GM06990 (cell line): ENCODE measurements at regions not wholly inside any gene's neighbourhood (a gene's known extent, or its start where the extent isn't known, plus 50 kb on each side); places are given as distances from the start of the nearest gene placed in this dataset.

ENCODE experiments used
- DNase-seq: peaks from one replicate; pipeline ENCODE4 v3.0.0-alpha.2; 2011; ENCODE audit not compliant: insufficient read length; ENCODE audit errors: extremely low read depth
- H3K27me3 ChIP-seq: replicated peaks from 2 replicates; pipeline ENCODE4 v1.6.0; 2011; ENCODE audit warnings: low read length; ENCODE audit not compliant: control insufficient read depth, insufficient read depth
- H3K36me3 ChIP-seq: 2 replicates; pipeline ENCODE4 v1.5.1; 2011; ENCODE audit warnings: low read length; ENCODE audit not compliant: control insufficient read depth, insufficient read depth
- H3K4me3 ChIP-seq: replicated peaks from 2 replicates; pipeline ENCODE4 v1.5.1; 2011; ENCODE audit warnings: low read depth, mild to moderate bottlenecking, control low read depth, low read length
- TF ChIP-seq, protein P1 (sequence below): IDR thresholded peaks from 2 replicates; pipeline ENCODE4 v1.5.1; 2011; ENCODE audit warnings: low read length, control low read depth, mild to moderate bottlenecking, inconsistent platforms; ENCODE audit not compliant: insufficient read depth, poor library complexity, severe bottlenecking

DNA sequence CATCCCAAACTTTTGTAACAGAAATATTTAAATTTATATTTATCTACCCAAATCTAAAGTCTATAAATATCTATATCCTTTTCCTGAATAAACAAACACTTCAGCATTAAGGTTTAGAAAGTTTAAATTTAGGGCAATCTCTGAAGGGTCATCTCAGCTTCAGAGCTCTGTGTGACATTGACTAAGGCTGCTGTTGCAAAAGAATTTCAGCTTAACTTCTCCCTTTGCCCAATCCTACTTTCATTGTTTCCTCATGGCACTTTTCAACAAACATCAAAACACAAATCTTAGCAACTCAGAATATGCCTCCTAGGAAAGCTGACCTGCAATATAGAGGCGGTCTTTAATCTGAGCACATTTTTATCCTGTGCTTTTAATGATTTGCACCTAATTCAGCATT, 79.7 kb upstream of the BANK1 start:
- Histone ChIP-seq H3K36me3 (no peaks in the 10 kb centered on the region), H3K27me3 (no peaks in the 10 kb centered on the region), H3K4me3 (no peak overlapping the region)
- TF ChIP-seq, protein P1, sequence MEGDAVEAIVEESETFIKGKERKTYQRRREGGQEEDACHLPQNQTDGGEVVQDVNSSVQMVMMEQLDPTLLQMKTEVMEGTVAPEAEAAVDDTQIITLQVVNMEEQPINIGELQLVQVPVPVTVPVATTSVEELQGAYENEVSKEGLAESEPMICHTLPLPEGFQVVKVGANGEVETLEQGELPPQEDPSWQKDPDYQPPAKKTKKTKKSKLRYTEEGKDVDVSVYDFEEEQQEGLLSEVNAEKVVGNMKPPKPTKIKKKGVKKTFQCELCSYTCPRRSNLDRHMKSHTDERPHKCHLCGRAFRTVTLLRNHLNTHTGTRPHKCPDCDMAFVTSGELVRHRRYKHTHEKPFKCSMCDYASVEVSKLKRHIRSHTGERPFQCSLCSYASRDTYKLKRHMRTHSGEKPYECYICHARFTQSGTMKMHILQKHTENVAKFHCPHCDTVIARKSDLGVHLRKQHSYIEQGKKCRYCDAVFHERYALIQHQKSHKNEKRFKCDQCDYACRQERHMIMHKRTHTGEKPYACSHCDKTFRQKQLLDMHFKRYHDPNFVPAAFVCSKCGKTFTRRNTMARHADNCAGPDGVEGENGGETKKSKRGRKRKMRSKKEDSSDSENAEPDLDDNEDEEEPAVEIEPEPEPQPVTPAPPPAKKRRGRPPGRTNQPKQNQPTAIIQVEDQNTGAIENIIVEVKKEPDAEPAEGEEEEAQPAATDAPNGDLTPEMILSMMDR, result no peak
- no peak for DNase-seq

DNA sequence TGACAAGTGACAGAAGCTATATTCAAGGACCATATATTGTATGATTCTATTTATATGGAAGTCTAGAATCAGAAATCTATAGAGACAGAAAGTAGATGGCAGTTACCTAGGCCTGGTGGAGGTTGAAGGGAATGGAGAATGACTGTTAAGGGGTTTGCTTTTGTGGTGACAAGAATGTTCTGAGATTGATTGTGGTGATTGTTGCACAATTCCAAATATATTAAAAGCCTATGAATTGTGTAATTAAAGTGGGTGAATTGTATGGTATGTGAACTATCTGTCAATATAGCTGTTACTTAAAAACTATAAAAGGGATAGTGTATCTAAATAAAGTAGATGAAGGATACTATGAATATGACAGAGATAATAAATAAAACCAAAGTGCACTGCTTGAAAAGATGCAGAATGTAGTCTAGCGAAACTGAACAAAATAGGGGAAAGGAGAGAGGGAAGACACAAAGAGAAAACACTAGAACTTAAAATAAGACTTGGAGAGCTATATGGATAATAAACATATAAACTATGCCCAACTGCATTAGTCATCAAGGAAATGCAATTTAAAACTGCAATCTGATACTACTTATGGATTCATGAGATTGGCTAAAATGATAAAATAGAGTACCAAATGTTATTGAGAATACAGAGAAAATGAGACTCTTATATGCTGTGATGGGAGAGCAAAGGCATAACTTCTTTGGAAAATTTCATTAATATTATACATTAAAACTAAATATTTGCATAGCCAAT, 82.1 kb upstream of the BANK1 start:
- Histone ChIP-seq H3K36me3 (no peaks in the 10 kb centered on the region), H3K27me3 (no peaks in the 10 kb centered on the region), H3K4me3 (no peak overlapping the region)
- TF ChIP-seq, protein P1, result no peak
- no peak for DNase-seq

DNA sequence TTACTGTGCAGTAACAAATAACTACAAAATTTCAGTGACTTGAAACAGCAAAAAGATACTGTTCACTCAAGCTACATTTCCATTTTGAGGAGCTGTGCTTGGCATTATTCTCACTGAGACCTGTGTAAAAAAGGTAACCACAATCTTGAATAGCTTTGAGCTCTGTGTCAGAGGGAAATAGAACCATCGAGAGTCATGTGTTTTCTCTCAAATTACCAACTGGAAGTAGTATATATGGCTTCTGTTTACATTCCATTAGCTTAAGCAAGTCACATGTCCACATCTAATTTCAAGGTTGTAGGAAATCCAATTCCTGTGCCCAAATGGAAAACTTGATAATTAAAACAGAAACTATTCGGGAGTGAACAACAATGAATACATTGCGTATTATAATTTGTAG, 82.9 kb upstream of the BANK1 start:
- TF ChIP-seq, protein P1, result no peak
- H3K27me3 ChIP-seq, result no peaks in the 10 kb centered on the region
- H3K4me3 ChIP-seq, result no peak overlapping the region
- no peaks in the 10 kb centered on the region for H3K36me3 ChIP-seq
- no peak for DNase-seq

DNA sequence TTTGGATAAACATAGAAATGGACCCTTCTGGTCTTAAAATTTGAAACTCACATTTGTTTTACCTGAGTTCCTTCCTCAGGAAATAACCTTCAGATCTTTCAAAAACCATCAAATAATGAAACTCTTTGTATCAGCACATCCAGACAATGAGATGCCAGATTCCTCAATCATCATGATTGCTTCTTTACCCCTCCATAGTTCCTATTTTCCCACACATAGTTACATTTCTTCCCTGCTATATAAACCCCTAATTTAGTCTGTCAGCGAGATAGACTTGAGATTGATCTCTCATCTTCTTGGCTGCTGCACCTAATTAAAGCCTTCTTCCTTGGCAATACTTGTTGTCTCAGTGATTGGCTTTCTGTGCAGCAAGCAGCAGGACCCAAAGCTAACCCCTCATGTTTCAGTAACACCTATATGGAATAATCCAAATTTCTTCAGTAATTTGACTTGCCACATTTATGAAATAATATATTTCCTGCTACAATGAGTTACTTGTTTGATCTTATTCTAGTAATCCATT, 83.9 kb upstream of the BANK1 start:
- TF ChIP-seq, protein P1, result no peak
- no peaks in the 10 kb centered on the region for H3K27me3 ChIP-seq
- H3K4me3 ChIP-seq, result no peak overlapping the region
- no peak for DNase-seq
- H3K36me3 ChIP-seq, result no peaks in the 10 kb centered on the region

DNA sequence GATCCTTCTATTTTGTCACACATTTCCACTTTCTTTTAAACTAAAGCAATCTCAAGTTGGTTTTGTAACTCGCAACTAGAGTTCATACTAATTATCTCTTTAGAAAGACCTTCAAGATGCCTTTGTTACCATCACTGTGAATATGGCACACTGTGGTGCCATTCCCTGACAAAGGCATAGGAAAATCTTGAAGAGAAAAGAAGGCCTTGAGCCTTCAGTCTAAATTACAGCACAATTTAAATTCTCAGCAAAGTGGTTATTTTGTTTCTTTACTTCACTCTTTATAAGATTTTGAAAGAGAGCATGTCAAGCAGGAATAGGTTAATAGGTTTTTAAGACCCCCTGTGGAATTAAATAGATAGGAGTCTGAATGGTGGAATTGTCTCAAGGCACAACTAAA, 89.0 kb upstream of the BANK1 start:
- H3K36me3 ChIP-seq, result no peaks in the 10 kb centered on the region
- no peak overlapping the region for H3K4me3 ChIP-seq
- TF ChIP-seq, protein P1, result no peak
- H3K27me3 ChIP-seq, result no peaks in the 10 kb centered on the region
- no peak for DNase-seq
